GM12878 (cell line): ENCODE measurements at regions not wholly inside any gene's neighbourhood (a gene's known extent, or its start where the extent isn't known, plus 50 kb on each side); places are given as distances from the start of the nearest gene placed in this dataset.

Experiments used
- ATAC-seq: fragments of 200-7000 bp; cut with Tn5 transposase; 3 replicates; pipeline ENCODE4 v1.9.1; 2020; ENCODE audit warnings: mild to moderate bottlenecking, moderate library complexity
- BruUV-seq: library from RNA; stranded (reverse); fragments of 400-500 nt; replicated peaks from 2 replicates; lab custom pipeline; 2021; lab: Mats Ljungman, UMichigan
- CTCF ChIA-PET: fragments of 300-600 bp; sonication (Branson Sonifier 250); formaldehyde crosslinking; extraction: SDS; loops from one replicate; lab custom pipeline; 2021; ENCODE audit warnings: inconsistent platforms; lab: Yijun Ruan, JAX
- POLR2A ChIA-PET: fragments of 350-600 bp; formaldehyde crosslinking; extraction: SDS; loops from one replicate; lab custom pipeline; 2021; ENCODE audit warnings: inconsistent platforms; lab: Charles Lee
- RAD21 ChIA-PET: fragments of 300-600 bp; sonication (Branson Sonifier 250); formaldehyde crosslinking; loops from one replicate; lab custom pipeline; 2023; ENCODE audit warnings: antibody characterized with exemption; ENCODE audit not compliant: unreplicated experiment; lab: Charles Lee
- SMC1A ChIA-PET: fragments of 300-600 bp; sonication (Branson Sonifier 250); formaldehyde crosslinking; loops from one replicate; lab custom pipeline; 2023; ENCODE audit not compliant: unreplicated experiment, uncharacterized antibody; lab: Charles Lee
- DNase-seq: peaks from one replicate; pipeline ENCODE4 v3.0.0-alpha.2; 2011; ENCODE audit warnings: low read depth, low spot score
- FAIRE-seq: peaks from 3 replicates; lab custom pipeline; 2011; peaks lifted over from hg19 to GRCh38; lab: Jason Lieb, UNC
- H2AFZ ChIP-seq: 2 replicates; pipeline ENCODE4 v1.6.0; 2011; ENCODE audit warnings: low read depth, low read length, control low read depth; ENCODE audit not compliant: control insufficient read depth
- H3K27ac ChIP-seq: 2 replicates; pipeline ENCODE4 v1.5.1; 2011; ENCODE audit warnings: control low read depth; ENCODE audit not compliant: control insufficient read depth, insufficient read depth
- H3K27me3 ChIP-seq, 2 experiments: replicated peaks in 1 of 2; 2 replicates each; pipeline versions ENCODE4 v1.6.0 to v1.6.1; 2011; ENCODE audit warnings: low read length in 1 of 2; ENCODE audit not compliant: control insufficient read depth in 2 of 2, insufficient read depth in 2 of 2
- H3K36me3 ChIP-seq, 2 experiments: 2 replicates each; pipeline ENCODE4 v1.5.1; 2011; ENCODE audit warnings: low read length in 1 of 2; ENCODE audit not compliant: control insufficient read depth in 2 of 2, insufficient read depth in 2 of 2
- H3K4me1 ChIP-seq: 2 replicates; pipeline ENCODE4 v1.6.1; 2011; ENCODE audit warnings: mild to moderate bottlenecking, low read length, moderate library complexity, mixed read lengths; ENCODE audit not compliant: control insufficient read depth, insufficient read depth
- H3K4me2 ChIP-seq: 2 replicates; pipeline ENCODE4 v1.6.0; 2011; ENCODE audit warnings: control low read depth; ENCODE audit not compliant: control insufficient read depth, insufficient read depth
- H3K4me3 ChIP-seq: fragments of 200-600 bp; sonication (generic); 2 replicates; pipeline ENCODE4 v1.5.1; 2016
- H3K79me2 ChIP-seq: 2 replicates; pipeline ENCODE4 v1.6.0; 2011; ENCODE audit warnings: low read length; ENCODE audit not compliant: control insufficient read depth, insufficient read depth
- H3K9ac ChIP-seq: 2 replicates; pipeline ENCODE4 v1.8.0; 2011; ENCODE audit warnings: low read length, control low read depth, mixed read lengths; ENCODE audit not compliant: control insufficient read depth, insufficient read depth
- H3K9me3 ChIP-seq: replicated peaks from 3 replicates; pipeline ENCODE4 v1.5.1; 2011; ENCODE audit warnings: mild to moderate bottlenecking, low read length; ENCODE audit not compliant: control insufficient read depth, insufficient read depth
- H4K20me1 ChIP-seq: 2 replicates; pipeline ENCODE4 v1.6.0; 2011; ENCODE audit not compliant: control insufficient read depth, insufficient read depth
- BMI1 ChIP-seq: fragments of 450-650 bp; IDR thresholded peaks from 2 replicates; pipeline ENCODE4 v1.6.1; 2016; ENCODE audit warnings: mild to moderate bottlenecking, moderate library complexity, borderline replicate concordance
- HDGF ChIP-seq: fragments of 450-650 bp; IDR thresholded peaks from 2 replicates; pipeline ENCODE4 v1.6.1; 2016; ENCODE audit warnings: antibody characterized with exemption
- KDM1A ChIP-seq: fragments of 200-600 bp; sonication (generic); IDR thresholded peaks from 2 replicates; pipeline ENCODE4 v1.6.1; 2016; ENCODE audit warnings: borderline replicate concordance
- NBN ChIP-seq: fragments of 450-650 bp; IDR thresholded peaks from 2 replicates; pipeline ENCODE4 v1.6.1; 2016
- POU2F2 ChIP-seq: IDR thresholded peaks from 3 replicates; pipeline ENCODE4 v1.6.1; 2011; ENCODE audit warnings: low read depth, mild to moderate bottlenecking, low read length, borderline replicate concordance
- RUNX3 ChIP-seq: IDR thresholded peaks from 2 replicates; pipeline ENCODE4 v1.6.1; 2012; ENCODE audit warnings: low read length, inconsistent platforms
- SREBF1 ChIP-seq: IDR thresholded peaks from 2 replicates; pipeline ENCODE4 v1.6.1; 2012; ENCODE audit warnings: mild to moderate bottlenecking, low read length
- SREBF2 ChIP-seq: IDR thresholded peaks from 2 replicates; pipeline ENCODE4 v1.6.1; 2012; ENCODE audit warnings: mild to moderate bottlenecking, low read length
- ZNF274 ChIP-seq: IDR thresholded peaks from one replicate; pipeline ENCODE4 v1.8.0; 2011; ENCODE audit not compliant: insufficient read length, insufficient read depth
- ZNF384 ChIP-seq: IDR thresholded peaks from 2 replicates; pipeline ENCODE4 v1.6.1; 2012; ENCODE audit warnings: low read depth, mild to moderate bottlenecking, low read length, improper control_type of control experiment, borderline replicate concordance
- WGBS: methylation state at CpG from one replicate; pipeline ENCODE4 v1.1.6; 2016; ENCODE audit warnings: low lambda C conversion rate; ENCODE audit not compliant: insufficient replicate concordance, insufficient coverage; ENCODE audit errors: missing lambda C conversion rate; 5-methylcytosine and 5-hydroxymethylcytosine counted together
- in situ Hi-C: fragments of 300-500 bp; cut with MboI; formaldehyde crosslinking; loops from 9 replicates; pipeline ENCODE4 v1.14.3; 2018; ENCODE audit warnings: mixed read lengths
- intact Hi-C: fragments of 100-400 bp; cut with micrococcal nuclease; formaldehyde crosslinking; loops from one replicate; pipeline ENCODE4 v1.14.2; 2022; ENCODE audit not compliant: unreplicated experiment

DNA sequence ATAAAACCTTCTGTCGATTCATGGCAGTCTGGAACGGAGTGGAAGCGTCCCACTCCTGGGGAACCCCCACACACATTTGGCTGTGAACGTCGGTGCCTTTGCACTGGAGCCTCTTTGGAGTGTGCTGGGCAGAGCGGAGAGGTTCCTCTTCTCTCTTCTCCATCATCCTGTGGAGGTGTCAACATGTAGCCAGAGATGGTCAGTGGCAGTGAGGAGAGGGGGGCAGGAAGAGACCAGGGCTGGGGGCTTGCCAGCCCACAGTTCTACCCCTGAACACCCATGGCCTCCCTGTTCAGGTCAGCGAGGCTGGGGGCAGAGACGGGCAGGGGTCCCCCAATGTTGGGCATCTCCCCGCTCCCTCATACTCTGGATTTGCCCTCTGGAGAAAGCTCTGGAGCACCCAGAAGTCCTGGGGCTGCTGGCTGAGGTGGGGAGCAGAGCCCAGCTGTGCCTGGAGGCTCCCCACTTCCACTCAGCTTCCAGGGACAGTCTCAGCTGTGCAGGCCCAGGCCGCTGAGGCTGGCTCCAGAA lies 223.7 kb downstream of the SEC14L1 start:
- Histone ChIP-seq H3K9ac (no peak overlapping the region), H3K79me2 (peaks cover 16% of the 10 kb centered on the region), H2AFZ (no peak overlapping the region), H3K9me3 (no peaks in the 10 kb centered on the region), H3K4me3 (no peak overlapping the region), H4K20me1 (no peaks in the 10 kb centered on the region; the same call in none of the 2 replicates)
- SMC1A ChIA-PET, result no interaction called here
- no peak for DNase-seq
- BruUV-seq, result no TSS peak
- POLR2A ChIA-PET, result no interaction called here
- no peak for TF ChIP-seq SREBF1
- TF ChIP-seq, all 136 proteins: peak for 0
- Histone ChIP-seq H3K4me2 (no peak overlapping the region), H3K36me3 (peaks cover 0 to 8% of the 10 kb centered on the region in 2 experiments; a peak in 2 of 4 replicates), H3K27me3 (no peaks in the 10 kb centered on the region), H3K4me1 (peaks cover 18% of the 10 kb centered on the region), H3K27ac (no peak overlapping the region)
- ChIA-PET RAD21 (no interaction called here), CTCF (no interaction called here)
- FAIRE-seq (no peak), ATAC-seq (no peak)
- intact Hi-C loops, result no loop called here
- 77% methylated on average over 10 of the region's 10 CpGs for WGBS
- in situ Hi-C loops, result no loop called here

DNA sequence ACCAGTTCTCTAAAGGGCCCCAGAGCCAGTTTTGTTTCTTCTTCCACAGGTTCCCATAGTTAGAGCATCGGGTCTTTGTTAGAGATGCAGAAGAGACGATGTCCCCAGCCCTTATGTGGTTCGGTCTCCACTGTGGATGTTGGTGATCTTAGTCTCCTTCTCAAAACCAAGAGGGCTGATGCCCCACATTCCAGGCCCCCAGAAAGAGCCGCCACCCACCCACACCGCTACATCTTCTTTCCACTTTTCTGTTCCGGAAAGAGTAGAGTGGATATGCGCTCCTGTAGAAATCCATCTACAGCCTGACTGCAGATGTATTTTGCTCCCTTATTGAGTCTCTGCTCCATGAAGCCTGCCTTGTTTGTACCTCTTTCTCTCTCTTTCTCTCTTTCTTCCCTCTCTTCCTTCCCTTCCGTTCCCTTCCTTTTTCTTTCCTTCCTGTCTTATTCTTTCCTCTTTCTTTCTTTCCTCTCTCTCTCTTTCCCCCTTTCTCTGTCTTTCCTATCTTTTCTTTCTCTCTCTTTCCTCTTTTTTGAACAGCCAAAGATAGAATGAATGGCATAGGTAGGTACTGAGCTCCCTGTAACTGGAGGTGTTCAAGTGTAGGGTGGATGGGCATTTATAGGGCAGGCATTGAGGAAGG lies 224.3 kb downstream of the SEC14L1 start:
- no peak for FAIRE-seq
- Histone ChIP-seq H3K79me2 (peaks cover 18% of the 10 kb centered on the region), H3K4me3 (no peak overlapping the region), H3K27me3 (no peaks in the 10 kb centered on the region), H3K9me3 (no peaks in the 10 kb centered on the region), H3K4me2 (no peak overlapping the region), H3K9ac (no peak overlapping the region), H3K4me1 (peaks cover 18% of the 10 kb centered on the region), H2AFZ (no peak overlapping the region), H3K36me3 (peaks cover 0 to 8% of the 10 kb centered on the region in 2 experiments; a peak in 2 of 4 replicates), H4K20me1 (no peaks in the 10 kb centered on the region; the same call in none of the 2 replicates), H3K27ac (no peak overlapping the region)
- CTCF ChIA-PET, result no interaction called here
- intact Hi-C loops (no loop called here), in situ Hi-C loops (no loop called here)
- POLR2A ChIA-PET, result no interaction called here
- RAD21 ChIA-PET, result no interaction called here
- WGBS, result 84% methylated on average over 8 of the region's 8 CpGs
- no TSS peak for BruUV-seq
- ATAC-seq, result no peak
- TF ChIP-seq ZNF274, result no peak
- no peak for TF ChIP-seq KDM1A
- no peak for TF ChIP-seq HDGF
- TF ChIP-seq SREBF2, result no peak
- no peak for TF ChIP-seq RUNX3
- no peak for TF ChIP-seq ZNF384
- no peak for TF ChIP-seq NBN
- no peak for TF ChIP-seq POU2F2
- no peak for TF ChIP-seq BMI1
- SMC1A ChIA-PET, result interaction anchor here (0.6 kb wide), 1 partner anchor 129 kb away, joined by 3 read pairs; no protein-coding TSS in a partner anchor
- DNase-seq, result no peak
